Cardiac muscle cell (in vitro differentiated cells and primary cell): ENCODE measurements at regions not wholly inside any gene's neighbourhood (a gene's known extent, or its start where the extent isn't known, plus 50 kb on each side); places are given as distances from the start of the nearest gene placed in this dataset.
"Not testable (repeated sequence)": the region's sequence is repeated elsewhere in the genome, so short reads cannot be mapped to it uniquely, and the experiment has no call there.

ENCODE experiments used
- DNase-seq, 2 donors: peaks; one replicate each; pipeline versions ENCODE4 v3.0.0 to v3.0.0-alpha.2; 2010 to 2017; ENCODE audit warnings: low read depth in 1 of 2, low spot score in 1 of 2
- H3K27ac ChIP-seq: fragments of 200-600 bp; sonication (generic); 2 replicates; pipeline ENCODE4 v1.5.1; 2016
- H3K27me3 ChIP-seq: fragments of 200-600 bp; sonication (generic); 2 replicates; pipeline ENCODE4 v1.6.0; 2016; ENCODE audit warnings: control low read depth
- H3K36me3 ChIP-seq: fragments of 200-600 bp; sonication (generic); 2 replicates; pipeline ENCODE4 v1.5.1; 2016; ENCODE audit warnings: control low read depth
- H3K4me1 ChIP-seq: fragments of 200-600 bp; sonication (generic); 2 replicates; pipeline ENCODE4 v1.8.1; 2017; ENCODE audit warnings: low read depth, mild to moderate bottlenecking, mixed run types
- H3K4me3 ChIP-seq: fragments of 200-600 bp; sonication (generic); 2 replicates; pipeline ENCODE4 v1.5.1; 2016; ENCODE audit warnings: mild to moderate bottlenecking
- H3K9me3 ChIP-seq: fragments of 200-600 bp; sonication (generic); 2 replicates; pipeline ENCODE4 v1.5.1; 2017; ENCODE audit warnings: low read depth, mild to moderate bottlenecking, control low read depth
- CTCF ChIP-seq: IDR thresholded peaks from 2 replicates; pipeline ENCODE4 v1.5.1; 2012; ENCODE audit warnings: low read depth, mild to moderate bottlenecking, low read length

- Histone ChIP-seq H3K36me3 (no peaks in the 10 kb centered on the region), H3K4me1 (no peaks in the 10 kb centered on the region), H3K9me3 (no peaks in the 10 kb centered on the region), H3K27ac (no peak overlapping the region), H3K27me3 (no peaks in the 10 kb centered on the region), H3K4me3 (no peak overlapping the region)
- DNase-seq: no peak
- no peak for TF ChIP-seq CTCF
Observed at GRCh38 chr10:44281089-44281613, 103.7 kb downstream of the CXCL12 start.

GRCh38 chr10:44280226-44281014 is 104.5 kb downstream of the CXCL12 start:
- no peak overlapping the region for H3K27ac ChIP-seq
- no peaks in the 10 kb centered on the region for H3K27me3 ChIP-seq
- no peak for TF ChIP-seq CTCF
- DNase-seq: no peak
- H3K4me1 ChIP-seq: no peaks in the 10 kb centered on the region
- H3K9me3 ChIP-seq: no peaks in the 10 kb centered on the region
- no peaks in the 10 kb centered on the region for H3K36me3 ChIP-seq
- H3K4me3 ChIP-seq: no peak overlapping the region

GRCh38 chr10:44279426-44280126 is 105.3 kb downstream of the CXCL12 start:
- TF ChIP-seq CTCF: no peak
- Histone ChIP-seq H3K27ac (no peak overlapping the region), H3K4me3 (no peak overlapping the region), H3K27me3 (no peaks in the 10 kb centered on the region), H3K36me3 (no peaks in the 10 kb centered on the region), H3K4me1 (no peaks in the 10 kb centered on the region), H3K9me3 (no peaks in the 10 kb centered on the region)
- DNase-seq: no peak

- H3K36me3 ChIP-seq: no peaks in the 10 kb centered on the region
- no peak for TF ChIP-seq CTCF
- H3K4me3 ChIP-seq: no peak overlapping the region
- H3K27ac ChIP-seq: peak overlapping the region; percentile 6
- no peak for DNase-seq
- no peaks in the 10 kb centered on the region for H3K27me3 ChIP-seq
- H3K9me3 ChIP-seq: no peaks in the 10 kb centered on the region
- H3K4me1 ChIP-seq: no peaks in the 10 kb centered on the region
Observed at GRCh38 chr10:44278837-44279324, 106.0 kb downstream of the CXCL12 start.

GRCh38 chr10:44268435-44268948 is 116.4 kb downstream of the CXCL12 start:
- H3K9me3 ChIP-seq, H3K36me3 ChIP-seq, H3K27ac ChIP-seq, H3K4me3 ChIP-seq, H3K27me3 ChIP-seq, H3K4me1 ChIP-seq, DNase-seq: not testable (repeated sequence)
